Hematopoietic multipotent progenitor cell (in vitro differentiated cells): ENCODE measurements at regions not wholly inside any gene's neighbourhood (a gene's known extent, or its start where the extent isn't known, plus 50 kb on each side); places are given as distances from the start of the nearest gene placed in this dataset.

Experiments used
- DNase-seq, 3 donors: peaks; one replicate each; pipeline ENCODE4 v3.0.0-alpha.2; 2011 to 2015; ENCODE audit warnings: low read depth in 2 of 3, low spot score in 2 of 3

DNA sequence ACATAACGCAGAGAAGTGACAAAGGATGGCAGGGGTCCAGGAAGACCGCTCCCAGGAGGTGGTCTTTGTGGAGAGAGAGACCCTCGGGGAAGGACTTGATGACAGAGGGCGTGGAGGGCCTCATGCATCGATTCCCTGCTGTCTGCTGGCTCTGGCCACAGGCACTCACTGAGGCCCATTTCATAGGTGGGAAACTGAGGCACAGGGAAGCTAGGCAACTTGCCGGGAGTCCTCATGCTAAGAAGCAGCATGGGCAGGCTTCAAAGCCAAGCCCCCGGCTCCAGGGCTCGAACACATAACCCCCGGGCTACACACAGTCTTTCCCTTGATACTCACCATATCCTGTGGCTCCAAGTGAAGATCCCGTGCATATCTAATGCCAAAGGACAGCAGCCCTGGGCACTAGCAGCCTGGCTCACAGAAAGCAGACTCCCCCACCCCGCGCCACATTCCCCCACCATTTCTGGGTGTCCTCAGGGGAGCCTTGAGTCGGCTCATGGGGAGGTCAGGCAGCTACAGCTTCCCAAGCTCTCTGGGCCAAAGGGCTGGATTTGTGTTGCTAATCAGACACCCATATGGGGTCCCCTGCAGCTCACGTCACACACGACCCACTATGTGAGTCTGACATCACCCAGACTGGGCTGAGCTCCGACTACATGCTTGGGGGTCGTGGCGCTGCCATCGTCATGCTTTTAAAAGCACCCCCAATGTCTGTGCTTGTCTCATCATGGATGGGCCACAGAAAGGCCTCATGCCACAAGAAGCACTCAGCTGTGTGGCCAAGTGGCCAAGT, 130.9 kb upstream of the PMEPA1 start:
- DNase-seq: no peak

DNA sequence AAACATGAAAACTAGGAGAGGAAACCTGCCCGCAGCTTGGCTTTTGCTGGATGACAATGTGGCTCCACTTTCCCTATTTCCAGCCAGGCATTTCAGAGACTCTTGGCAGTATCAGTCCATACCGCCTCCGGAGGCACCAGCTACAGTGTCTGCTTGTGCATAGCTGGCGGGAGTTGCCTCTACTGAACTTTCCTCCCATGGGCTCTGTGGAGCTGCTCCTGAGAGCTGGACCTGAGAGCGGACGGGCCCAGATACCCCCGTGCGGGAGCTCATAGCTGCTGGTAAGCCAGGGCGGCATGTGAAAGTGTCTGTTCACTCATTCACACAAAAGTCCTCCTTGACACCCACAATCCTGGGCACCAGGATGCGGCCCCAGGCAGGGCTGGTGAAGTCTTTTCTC, 130.3 kb upstream of the PMEPA1 start:
- no peak for DNase-seq

DNA sequence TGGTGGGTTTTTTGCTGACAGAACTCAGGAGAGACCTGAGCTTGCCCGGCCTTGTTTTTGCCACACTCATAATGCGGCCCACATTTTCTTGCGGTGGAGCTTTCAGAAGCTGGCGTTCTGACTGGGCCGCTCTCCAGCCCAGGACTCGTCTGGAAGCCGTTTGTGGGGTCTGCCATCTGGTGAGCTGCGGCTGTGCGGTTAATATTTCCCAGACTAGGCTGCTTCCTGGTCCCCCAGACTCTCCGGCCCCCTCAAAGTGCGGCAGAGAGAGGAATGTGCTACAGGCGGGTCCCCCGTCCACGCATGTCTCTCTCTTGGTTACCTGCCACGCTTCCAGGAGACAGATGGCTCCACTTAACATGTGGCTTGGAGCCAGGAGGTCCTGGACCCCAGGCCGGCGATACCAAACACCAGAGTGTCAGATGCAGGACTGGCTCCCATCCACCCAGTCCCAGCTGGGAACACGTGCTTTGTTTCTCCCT, 128.9 kb upstream of the PMEPA1 start:
- no peak for DNase-seq

DNA sequence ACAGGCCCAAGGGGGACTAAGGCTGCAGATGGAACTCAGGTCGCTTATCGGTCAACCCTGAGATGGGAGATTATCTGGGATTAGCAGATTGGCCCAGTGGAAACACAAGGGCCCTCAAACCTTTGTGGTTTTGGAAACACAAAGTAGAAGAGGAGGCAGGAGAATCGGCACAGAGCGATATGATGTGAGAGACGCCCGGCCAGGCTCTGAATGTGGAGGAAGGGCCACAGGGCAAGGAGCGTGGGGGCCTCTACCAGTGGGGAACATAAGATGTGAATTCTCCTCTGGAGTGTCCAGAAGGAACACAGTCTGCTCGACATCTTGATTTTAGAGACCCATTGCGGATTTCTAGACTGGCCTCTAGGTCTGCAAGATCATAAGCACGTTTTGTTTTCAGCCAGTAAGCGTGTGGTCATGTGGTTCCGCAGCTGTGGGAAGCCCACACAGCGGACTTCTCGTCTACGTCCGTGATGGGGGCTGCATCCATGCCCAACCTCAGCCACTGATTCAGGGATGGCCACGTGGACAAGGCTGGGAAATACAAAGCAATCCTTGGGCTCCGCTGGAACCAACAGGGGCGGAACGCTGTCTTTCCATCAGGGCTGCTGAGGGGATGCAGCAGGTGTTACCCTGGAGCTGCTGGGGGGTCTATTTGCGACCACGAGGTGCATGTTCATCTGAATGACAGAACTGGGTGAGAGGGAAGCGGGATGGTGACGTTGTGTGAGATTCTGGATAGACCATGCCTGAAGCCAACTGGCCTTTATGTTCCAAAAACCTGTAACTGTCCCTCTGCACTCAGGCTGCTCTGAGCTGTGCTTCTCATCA, 127.6 kb upstream of the PMEPA1 start:
- no peak for DNase-seq

DNA sequence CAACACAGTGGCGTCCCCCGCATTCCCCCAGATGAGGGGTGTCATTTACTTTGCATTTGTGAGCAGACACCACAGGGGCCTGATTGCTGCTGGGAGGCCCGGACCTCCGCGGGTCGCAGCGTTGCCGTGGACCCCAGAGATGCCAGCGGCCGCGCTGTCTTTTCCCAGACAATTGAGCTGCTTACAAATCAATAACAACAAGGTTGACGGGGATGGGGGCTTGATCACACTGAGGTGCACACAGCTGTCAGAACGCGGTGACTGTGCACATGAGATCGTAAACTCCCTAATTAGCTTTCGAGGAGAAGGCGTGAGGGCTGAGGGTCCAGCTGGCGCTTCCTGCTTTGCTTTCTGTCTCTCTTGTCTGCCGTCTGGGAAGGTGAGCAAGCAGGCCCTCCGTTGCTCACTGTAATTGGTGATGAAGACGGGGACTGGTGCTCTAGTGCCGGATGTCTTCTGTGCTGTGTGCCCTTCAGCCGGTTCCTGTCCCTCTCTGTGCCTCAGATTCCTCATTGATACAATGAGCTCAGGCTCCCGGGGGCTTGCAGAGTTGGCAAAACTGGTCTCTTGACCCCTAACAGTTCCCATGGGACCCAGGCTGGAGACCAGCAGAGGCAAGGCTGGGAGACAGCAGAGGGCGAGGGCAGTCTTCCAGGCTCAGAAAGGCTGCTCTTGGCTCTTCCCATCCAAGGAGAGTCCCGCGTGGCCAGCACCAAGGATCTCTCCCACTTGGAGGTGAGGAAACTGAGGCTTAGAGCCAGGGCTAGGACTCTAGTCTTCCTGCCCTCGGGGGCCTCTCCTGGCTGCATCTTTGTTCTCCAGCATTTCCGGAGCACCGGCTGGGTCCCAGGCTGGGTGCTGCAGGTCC, 126.0 kb upstream of the PMEPA1 start:
- no peak for DNase-seq

DNA sequence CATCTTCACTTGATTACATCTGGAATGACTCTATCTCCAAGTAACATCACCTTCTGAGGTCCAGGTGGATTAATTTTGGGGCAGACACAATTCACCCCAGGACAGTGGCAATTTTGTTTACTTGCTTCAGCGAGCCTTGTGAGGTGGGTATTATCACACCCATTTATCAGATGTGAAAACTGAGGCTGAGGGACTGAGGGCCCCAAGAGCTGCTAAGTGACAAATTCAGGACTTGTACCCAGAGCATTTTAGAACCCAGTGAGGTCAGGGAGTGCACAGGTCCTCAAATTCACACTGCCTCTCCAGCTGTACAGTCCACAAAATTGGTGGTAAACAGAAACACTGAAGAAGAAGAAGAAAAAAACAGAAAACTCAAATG, 125.2 kb upstream of the PMEPA1 start:
- no peak for DNase-seq

DNA sequence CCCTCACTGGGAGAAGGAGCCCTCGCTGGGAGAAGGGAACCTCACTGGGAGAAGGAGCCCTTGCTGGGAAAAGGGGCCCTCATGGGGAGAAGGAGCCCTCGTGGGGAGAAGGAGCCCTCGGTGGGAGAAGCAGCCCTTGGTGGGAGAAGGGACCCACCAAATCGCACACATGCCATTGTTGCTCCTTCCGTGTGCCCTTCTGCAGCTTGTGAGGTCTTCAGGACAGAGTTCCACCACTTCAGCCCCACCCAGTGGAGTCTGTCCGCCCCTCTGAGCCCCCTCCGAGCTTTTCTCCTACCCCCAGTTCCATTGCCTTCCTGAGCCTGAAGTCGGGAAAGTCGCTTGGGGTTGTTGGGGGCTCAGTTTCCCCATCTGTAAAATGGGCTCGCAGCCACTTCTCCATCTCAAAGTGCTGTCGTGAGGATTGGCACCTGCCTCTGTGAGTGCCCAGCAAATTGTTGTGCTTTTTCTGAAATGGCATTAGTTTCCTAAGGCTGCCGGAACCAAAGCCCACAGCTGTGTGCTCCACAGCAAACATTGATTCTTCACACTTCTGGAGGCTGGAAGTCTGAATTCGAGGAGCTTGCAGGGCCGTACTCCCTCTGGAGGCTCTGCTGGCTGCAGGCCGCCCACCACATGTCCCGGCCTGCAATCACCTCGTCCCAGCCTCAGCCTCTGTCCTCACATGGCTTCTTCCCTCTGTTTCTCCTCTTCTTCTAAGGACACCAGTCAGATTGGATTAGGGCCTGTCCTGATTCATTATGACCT, 124.7 kb upstream of the PMEPA1 start:
- DNase-seq: no peak

DNA sequence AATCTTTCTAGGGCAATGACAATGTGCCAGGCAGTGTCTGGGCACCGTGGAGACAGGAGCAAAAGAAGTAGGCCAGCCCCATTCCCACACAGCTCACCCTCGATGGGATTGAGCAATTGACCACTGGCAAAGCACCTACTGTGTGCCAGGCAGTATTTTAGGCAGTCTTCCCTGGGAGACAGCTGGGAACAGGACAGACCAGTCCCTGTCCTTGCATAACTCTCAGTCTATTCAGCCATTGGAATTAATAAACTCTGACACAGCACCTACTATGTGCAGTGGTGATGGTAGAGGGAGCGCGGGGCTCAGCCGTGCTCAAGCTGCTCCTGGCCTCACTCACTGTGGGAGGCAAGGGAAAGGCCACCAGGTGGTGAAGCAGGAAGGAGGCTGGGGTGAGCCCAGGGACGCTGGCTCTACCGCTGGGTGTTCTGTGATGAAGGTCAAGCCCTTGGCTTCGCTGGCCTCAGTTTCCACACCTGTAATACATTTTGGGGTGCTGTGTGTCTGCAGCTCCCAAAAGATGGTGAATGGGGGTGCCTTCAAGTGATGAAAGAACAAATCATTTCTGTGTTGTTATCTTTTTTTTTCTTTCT, 122.3 kb upstream of the PMEPA1 start:
- no peak for DNase-seq

DNA sequence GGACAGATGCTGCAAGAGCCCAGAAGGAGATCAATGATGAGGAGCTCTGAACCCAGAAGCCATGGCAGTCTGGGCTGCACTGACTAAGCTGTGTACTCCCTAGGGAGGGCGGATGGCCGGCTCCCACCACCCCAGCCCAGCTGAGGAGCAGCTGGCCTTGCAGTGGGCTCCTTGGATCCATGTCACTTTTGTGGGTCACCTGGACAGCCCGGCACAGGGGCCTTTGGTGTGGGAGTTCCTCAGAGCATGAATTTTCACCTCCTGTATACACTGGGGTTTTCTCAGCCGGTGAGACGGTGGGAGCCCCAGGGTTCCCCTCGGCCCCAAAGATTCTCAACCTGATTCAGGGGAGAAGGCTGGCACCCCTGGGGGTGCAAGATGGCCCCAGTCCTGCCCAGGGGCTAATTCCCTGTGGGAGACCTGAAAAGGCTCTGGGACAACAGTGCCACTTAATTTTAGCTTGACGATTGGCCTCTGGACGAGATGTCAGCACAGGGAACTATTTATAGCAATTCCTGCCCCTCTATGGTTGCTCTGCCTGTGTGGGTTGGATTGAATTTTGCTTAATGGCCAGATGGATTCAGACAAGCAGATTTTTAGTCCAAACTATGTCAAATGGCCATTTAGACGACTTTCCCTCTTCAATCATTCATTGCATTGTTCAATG, 121.6 kb upstream of the PMEPA1 start:
- no peak for DNase-seq

DNA sequence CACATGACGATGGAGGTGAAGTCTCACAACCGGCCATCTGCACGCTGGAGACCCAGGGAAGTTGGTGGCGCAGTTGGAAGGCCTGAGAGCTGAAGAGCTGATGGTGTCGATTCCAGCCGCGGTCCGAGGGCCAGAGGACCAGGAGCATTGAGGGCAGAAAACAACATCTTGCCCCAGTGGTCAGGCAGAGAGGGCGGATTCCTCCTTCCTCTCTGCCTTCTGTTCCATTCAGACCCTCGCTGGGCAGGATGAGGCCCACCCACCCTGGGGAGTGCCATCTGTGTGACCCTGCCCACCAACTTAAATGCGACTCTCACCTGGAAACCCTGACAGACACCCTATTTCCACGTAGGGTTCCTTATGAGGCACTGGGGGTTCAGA, 120.7 kb upstream of the PMEPA1 start:
- DNase-seq: no peak

DNA sequence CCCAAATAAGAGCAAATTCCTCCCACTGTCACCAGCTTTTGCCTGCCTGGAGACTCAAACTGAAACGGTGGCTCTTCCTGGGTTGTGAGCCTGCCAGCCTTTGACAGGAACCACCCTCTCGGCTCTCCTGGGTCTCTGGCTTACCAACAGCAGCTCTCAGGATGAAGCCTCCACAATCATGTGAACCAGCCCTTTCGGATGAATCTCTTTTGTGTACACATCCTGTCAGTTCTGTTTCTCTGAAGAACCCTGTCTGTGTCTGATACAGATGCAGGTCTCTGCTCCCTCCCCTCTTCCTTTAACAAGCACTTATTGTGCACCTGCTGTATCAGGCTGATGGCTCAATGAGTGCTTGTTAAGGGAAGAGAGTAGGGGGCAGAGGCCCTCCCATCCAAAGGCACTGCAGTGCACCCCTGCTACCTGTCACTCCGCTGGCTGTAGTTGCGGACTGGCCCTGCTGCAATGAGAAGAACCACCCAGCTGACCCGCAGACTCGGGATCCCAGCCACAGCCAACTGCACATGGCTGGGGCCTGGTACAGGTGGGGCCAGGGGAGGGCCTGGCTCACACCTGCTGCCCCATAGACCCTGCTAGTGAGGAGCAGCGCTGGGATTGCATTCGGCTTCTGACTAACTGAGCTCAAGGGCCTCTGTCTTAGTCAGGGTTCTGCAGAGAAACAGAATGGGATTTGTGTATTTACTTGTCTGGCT, 120.1 kb upstream of the PMEPA1 start:
- no peak for DNase-seq

DNA sequence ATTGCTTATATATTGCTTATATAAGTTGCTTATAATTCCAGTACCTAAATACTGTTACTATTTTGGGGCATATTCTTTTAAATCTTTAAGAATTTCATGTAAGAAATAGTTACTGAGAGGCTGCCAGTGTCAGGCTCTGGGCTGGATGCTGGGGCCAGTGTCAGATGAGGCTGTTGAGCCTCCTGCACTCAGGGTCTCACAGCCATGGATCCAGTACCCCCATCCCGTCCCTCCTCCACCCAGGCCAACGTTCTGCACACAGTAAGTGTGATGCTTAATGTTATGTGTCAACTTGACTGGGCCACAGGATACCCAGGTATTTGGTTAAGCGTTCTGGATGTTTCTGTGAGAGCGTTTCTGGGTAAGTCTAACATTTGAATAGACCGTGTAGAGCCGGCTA, 119.5 kb upstream of the PMEPA1 start:
- no peak for DNase-seq

DNA sequence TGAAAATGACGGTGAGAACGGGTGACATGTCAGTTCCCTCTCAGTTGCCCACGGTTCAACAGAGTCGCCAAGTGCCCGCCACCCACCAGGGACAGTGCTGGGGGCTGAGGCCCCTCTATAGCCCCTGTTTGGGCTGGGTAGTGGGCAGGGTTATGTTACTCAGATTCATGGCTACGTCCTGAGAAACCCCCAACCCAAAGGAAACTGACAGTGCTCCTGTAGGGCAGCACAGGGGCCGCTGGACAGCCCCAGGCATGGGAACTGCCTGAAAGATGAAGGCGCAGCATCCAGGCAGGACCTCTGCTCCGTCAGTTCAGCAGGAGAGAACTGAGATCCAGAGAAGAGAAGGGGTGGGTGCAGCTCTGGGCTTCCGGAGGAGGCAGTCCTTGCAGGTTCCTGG, 118.9 kb upstream of the PMEPA1 start:
- DNase-seq: no peak

DNA sequence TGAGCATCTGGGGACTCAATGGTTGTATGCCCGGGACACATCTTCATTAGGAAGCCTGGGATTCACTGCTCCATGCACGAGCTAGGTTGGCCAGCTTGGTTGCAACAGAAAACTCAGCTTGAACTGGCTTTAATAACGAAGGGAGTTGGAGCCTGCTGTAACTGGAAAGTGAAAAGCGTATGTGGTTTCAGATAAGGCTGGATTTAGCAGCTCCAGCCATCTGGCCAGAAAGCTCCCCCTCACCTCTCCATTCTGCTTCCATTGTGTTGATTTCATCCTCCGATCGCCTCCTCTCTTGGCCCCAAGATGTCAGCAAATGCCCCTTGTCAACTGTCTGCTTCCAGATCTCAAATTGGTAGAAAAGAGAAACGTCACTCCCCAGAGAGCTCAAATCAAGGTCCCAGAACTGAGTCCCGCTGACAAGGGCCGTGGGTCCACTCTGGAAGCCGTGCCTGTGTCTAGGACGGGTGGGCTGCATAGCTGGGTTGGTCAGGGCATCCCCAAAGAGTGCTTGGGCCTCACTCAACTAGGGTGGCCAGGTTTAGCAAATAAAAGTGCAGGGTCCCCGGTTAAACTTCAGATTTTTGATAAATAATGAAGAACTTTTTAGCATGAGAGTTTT, 117.0 kb upstream of the PMEPA1 start:
- DNase-seq: no peak

DNA sequence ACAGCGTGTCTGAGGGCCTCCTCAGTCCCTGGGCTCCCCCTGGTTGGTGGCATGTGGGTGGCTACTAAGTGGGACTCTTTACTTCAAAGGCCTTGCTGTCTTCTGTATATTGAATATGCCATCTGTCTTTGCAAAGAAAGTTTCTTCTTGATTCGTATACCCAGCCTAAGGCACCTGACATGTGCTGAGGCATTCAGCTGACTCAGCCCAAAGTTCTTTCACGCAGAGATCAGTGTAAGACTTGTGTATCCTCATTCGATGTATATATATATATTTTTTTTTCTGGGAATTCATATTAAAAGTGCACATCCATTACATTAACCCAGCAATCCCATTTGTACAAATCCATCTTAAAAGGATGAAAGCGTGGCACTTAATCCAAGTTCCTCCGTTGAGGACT, 115.1 kb upstream of the PMEPA1 start:
- DNase-seq: no peak

DNA sequence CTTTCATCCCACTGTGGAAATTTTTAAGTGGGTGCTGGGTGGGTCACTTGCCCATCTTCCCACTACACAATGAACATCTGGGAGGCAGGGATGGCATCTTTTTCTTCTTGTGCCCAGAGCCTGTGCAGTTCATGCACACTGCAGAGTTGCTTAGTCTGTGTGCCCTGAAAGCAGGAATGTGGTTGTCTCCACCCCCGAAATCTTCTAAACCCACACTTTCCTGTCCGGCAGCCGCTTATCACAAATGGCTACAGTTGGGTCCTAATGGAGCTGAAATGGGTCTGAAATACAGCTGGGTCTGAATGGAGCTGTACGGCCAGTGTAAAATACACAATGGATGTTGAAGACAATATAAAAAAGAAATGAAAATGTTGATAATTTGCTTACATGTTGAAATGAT, 112.1 kb upstream of the PMEPA1 start:
- no peak for DNase-seq

DNA sequence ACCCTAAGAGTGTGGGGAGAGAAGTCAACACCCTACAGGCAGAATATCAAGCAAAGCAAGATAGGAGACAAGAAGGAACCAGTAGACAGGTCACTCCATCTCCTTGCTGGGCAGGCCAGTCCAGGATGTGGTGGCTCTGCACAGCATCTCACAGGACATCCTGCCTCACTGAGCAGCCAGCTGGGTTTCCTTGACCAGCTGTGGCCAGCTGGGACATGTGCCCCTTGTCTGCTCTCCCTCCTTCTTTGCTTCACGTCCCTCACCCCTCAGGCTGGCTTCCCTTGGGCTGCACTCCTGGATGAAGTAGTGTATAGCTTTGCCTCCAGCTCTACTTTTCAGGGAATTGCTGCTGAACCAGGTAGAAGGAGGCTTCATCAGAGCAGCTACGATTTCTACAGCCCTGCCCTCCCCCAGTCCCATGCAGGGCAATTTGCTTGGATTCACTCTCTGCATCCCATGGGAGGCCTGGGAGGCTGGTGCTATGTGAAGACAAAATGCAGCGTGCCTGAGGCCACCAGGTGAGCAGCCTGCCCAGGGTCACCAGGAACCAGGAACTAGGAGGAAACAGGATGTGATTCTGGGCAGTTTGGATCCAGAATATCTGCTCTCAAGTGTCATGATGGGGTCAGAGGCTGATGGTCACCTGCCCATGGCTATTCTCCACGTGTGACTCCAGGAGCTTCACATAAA, 110.0 kb upstream of the PMEPA1 start:
- no peak for DNase-seq

DNA sequence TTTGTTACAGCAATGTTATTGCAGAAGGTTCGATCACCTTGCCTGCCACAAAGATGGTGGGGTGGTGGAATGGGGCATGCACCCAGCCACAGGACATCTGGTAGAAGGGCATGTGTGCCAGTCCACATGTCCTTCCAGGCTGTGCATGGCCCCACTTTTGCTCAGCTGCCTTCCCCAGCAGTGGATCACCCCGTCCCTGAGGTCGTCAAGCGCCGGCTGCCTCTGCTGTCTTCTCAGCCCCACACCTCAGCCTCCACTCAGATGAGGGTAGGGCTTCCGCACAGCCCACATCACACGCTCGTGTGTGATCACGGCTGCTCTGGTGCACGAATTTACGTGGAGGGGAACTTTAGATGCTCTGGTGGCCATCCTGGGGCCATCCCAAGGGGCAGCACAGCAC, 109.5 kb upstream of the PMEPA1 start:
- no peak for DNase-seq
